Kidney (tissue), 13 donors: ENCODE measurements at regions not wholly inside any gene's neighbourhood (a gene's known extent, or its start where the extent isn't known, plus 50 kb on each side); places are given as distances from the start of the nearest gene placed in this dataset.

Experiments used
- DNase-seq, 5 donors: peaks; one replicate each; pipeline ENCODE4 v3.0.0-alpha.2; 2013 to 2020
- FAIRE-seq: peaks from 2 replicates; lab custom pipeline; 2012; peaks lifted over from hg19 to GRCh38; lab: Jason Lieb, UNC
- H3K27ac ChIP-seq, 2 donors: one replicate each; pipeline ENCODE4 v1.7.0; 2013; ENCODE audit warnings: low read depth in 2 of 2, low read length in 2 of 2, inconsistent platforms in 1 of 2
- H3K27me3 ChIP-seq: one replicate; pipeline ENCODE4 v1.7.1; 2013; ENCODE audit warnings: low read length, inconsistent platforms; ENCODE audit not compliant: control insufficient read depth, insufficient read depth
- H3K36me3 ChIP-seq, 3 donors: one replicate each; pipeline versions ENCODE4 v1.7.0 to v1.7.1; 2013; ENCODE audit warnings: low read length in 3 of 3, control low read depth in 1 of 3, inconsistent platforms in 1 of 3; ENCODE audit not compliant: insufficient read depth in 3 of 3, control insufficient read depth in 2 of 3
- H3K4me1 ChIP-seq, 3 donors: one replicate each; pipeline versions ENCODE4 v1.7.0 to v1.7.1; 2013; ENCODE audit warnings: low read length in 3 of 3, inconsistent platforms in 1 of 3, low read depth in 1 of 3; ENCODE audit not compliant: control insufficient read depth in 2 of 3, insufficient read depth in 2 of 3
- H3K4me3 ChIP-seq, 3 donors: one replicate each; pipeline versions ENCODE4 v1.7.0 to v1.8.1; 2013; ENCODE audit warnings: low read length in 3 of 3, control low read depth in 1 of 3, inconsistent platforms in 1 of 3
- H3K9ac ChIP-seq, 3 donors: one replicate each; pipeline versions ENCODE4 v1.7.0 to v1.7.1; 2013; ENCODE audit warnings: low read length in 3 of 3, control low read depth in 1 of 3, inconsistent platforms in 1 of 3
- H3K9me3 ChIP-seq, 3 donors: one replicate each; pipeline versions ENCODE4 v1.7.0 to v1.7.1; 2013; ENCODE audit warnings: low read length in 3 of 3, control low read depth in 1 of 3, inconsistent platforms in 1 of 3; ENCODE audit not compliant: control insufficient read depth in 2 of 3, insufficient read depth in 1 of 3
- CTCF ChIP-seq: IDR thresholded peaks from 3 replicates; pipeline ENCODE4 v1.5.1; 2012; ENCODE audit warnings: mild to moderate bottlenecking, moderate library complexity, borderline replicate concordance; ENCODE audit not compliant: insufficient read depth; ENCODE audit errors: extremely low read depth
- intact Hi-C: fragments of 100-400 bp; cut with DNase I; formaldehyde crosslinking; loops from one replicate; pipeline ENCODE4 v1.11.1; 2022
- donor health status: control.
- donor health status: control.
- donor health status: control.
- donor health status: control.
- donor health status: control.
- donor health status: DM: yes; HTN: yes; CAD: no.
- donor health status: Normal renal cell carcinoma (clear cell type).

GRCh38 chr18:77737405-77737804 lies 487.8 kb downstream of the GALR1 start:
- Histone ChIP-seq H3K9ac (no peak overlapping the region), H3K4me1 (no peaks in the 10 kb centered on the region), H3K27me3 (no peaks in the 10 kb centered on the region), H3K9me3 (no peaks in the 10 kb centered on the region), H3K27ac (no peak overlapping the region), H3K36me3 (no peaks in the 10 kb centered on the region), H3K4me3 (no peak overlapping the region)
- DNase-seq (peak in 3 of 5 donors; percentile 20 to 39 (median 38)), FAIRE-seq (no peak)
- no peak for TF ChIP-seq CTCF
- intact Hi-C loops = no loop called here

GRCh38 chr18:77749089-77749488 lies 499.4 kb downstream of the GALR1 start:
- Histone ChIP-seq H3K36me3 (no peaks in the 10 kb centered on the region), H3K9ac (no peak overlapping the region), H3K27me3 (no peaks in the 10 kb centered on the region), H3K4me1 (no peaks in the 10 kb centered on the region), H3K4me3 (no peak overlapping the region), H3K9me3 (no peaks in the 10 kb centered on the region), H3K27ac (no peak overlapping the region)
- peak; percentile 5 for TF ChIP-seq CTCF
- intact Hi-C loops = no loop called here
- FAIRE-seq (no peak), DNase-seq (peak in 1 of 5 donors; percentile 9)

- DNase-seq (no peak), FAIRE-seq (no peak)
- Histone ChIP-seq H3K4me3 (no peak overlapping the region), H3K9me3 (no peaks in the 10 kb centered on the region), H3K27me3 (no peaks in the 10 kb centered on the region), H3K27ac (no peak overlapping the region), H3K9ac (no peak overlapping the region), H3K36me3 (no peaks in the 10 kb centered on the region), H3K4me1 (no peaks in the 10 kb centered on the region)
- no peak for TF ChIP-seq CTCF
- intact Hi-C loops = no loop called here
Observed at GRCh38 chr18:77750006-77750405, 500.4 kb downstream of the GALR1 start.

GRCh38 chr18:77754475-77755044 lies 504.9 kb downstream of the GALR1 start:
- no peak for TF ChIP-seq CTCF
- intact Hi-C loops = no loop called here
- Histone ChIP-seq H3K27ac (no peak overlapping the region), H3K36me3 (no peaks in the 10 kb centered on the region), H3K4me1 (no peaks in the 10 kb centered on the region), H3K9me3 (no peaks in the 10 kb centered on the region), H3K4me3 (no peak overlapping the region), H3K27me3 (no peaks in the 10 kb centered on the region), H3K9ac (no peak overlapping the region)
- FAIRE-seq (no peak), DNase-seq (no peak)
